ENCODE measurements at regions not wholly inside any gene's neighbourhood (a gene's known extent, or its start where the extent isn't known, plus 50 kb on each side); places are given as distances from the start of the nearest gene placed in this dataset.

DNA sequence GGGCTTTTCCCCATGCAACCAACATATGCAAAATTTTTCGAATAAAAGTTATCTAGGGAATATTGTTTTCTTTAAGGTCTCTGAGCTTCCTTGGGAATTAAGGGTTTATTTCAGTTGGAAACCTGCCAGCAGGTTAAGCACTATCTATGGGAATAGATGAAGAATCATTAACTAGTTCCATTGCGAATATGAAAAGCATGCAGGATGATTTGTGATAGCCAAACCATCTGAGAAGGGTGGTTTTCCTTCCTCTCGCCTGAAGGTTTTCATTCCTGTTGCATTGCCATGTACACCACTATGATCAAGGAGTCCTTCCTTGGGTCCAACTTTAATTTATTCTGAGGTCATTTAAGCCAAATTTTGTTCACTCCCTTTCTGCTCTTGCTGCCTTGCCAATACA lies 184.9 kb downstream of the NR2F2 start:
- peaks cover 6% of the 10 kb centered on the region for H3K9me3 Mint-ChIP-seq
- intact Hi-C loops (cut with micrococcal nuclease) = no loop called here
- DNase-seq = no peak
- H3K4me3 Mint-ChIP-seq = no peak overlapping the region
- no peaks in the 10 kb centered on the region for H3K4me1 Mint-ChIP-seq (ENCODE audit: low read depth)
- no peak overlapping the region for H3K27ac Mint-ChIP-seq
- H3K27me3 Mint-ChIP-seq (ENCODE audit: low read depth) = peaks cover 5% of the 10 kb centered on the region
- peaks cover 3% of the 10 kb centered on the region for H3K36me3 Mint-ChIP-seq (ENCODE audit: low read depth)
- CTCF ChIA-PET = no interaction called here

DNA sequence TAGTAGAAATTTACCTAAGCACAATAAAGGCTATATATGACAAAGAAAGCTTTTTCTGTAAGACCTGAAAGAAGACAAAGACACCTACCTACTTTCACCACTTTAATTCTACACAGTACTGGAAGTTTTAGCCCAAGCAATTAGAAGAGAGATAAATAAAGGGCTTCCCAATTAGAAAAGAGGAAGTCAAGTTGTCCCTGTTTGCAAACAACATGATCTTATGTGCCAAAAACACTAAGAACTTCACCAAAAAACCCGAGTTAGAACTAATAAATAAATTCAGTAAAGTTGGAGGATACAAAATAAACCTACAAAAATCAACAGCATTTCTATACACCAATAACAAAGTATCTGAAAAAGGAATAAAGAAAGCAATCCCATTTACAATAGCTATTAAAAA lies 190.9 kb downstream of the NR2F2 start:
- Mint-ChIP-seq H3K27ac (no peak overlapping the region), H3K36me3 (ENCODE audit: low read depth) (peaks cover 3% of the 10 kb centered on the region), H3K4me1 (ENCODE audit: low read depth) (no peaks in the 10 kb centered on the region), H3K9me3 (peaks cover 3% of the 10 kb centered on the region), H3K27me3 (ENCODE audit: low read depth) (peaks cover 2% of the 10 kb centered on the region), H3K4me3 (no peak overlapping the region)
- intact Hi-C loops (cut with micrococcal nuclease) = no loop called here
- DNase-seq = no peak
- CTCF ChIA-PET = no interaction called here

DNA sequence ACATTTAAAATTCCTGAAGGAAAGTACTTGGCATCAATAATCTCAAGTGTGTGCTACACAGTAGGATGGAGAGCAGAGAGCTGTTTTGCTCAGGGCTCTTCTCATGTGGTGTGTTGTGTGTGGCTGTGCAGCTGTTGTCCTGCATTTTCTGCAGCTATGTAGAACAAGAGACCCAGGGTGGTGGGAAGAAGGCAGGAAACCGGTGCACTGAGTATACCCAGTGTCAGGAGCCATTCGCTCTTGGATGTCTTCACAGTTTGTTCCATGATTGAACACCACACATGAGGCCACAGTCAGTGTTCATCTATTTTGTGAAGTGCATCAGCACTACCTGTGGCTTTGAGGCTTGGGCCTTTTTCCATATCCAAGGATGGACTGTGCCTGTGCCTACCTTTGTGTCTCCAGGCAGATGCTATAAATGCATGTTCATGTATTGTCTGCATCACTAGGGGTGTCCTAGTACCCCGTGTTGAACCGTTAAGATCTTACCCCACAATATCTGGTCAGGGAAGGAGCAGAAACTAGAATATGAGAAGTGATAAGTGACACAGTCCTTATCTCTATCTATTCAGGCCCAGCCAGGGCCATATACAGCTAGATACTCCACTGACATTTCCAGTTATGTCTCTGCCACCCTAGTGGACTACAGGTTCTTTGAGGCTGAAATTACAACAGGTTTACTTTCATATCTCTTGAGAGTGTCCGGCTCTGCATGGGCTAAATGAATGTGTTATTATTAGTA lies 194.3 kb downstream of the NR2F2 start:
- Mint-ChIP-seq H3K27me3 (ENCODE audit: low read depth) (peaks cover 4% of the 10 kb centered on the region), H3K9me3 (no peaks in the 10 kb centered on the region), H3K27ac (no peak overlapping the region), H3K36me3 (ENCODE audit: low read depth) (no peaks in the 10 kb centered on the region), H3K4me1 (ENCODE audit: low read depth) (no peaks in the 10 kb centered on the region), H3K4me3 (no peak overlapping the region)
- DNase-seq = no peak
- intact Hi-C loops (cut with micrococcal nuclease) = no loop called here
- CTCF ChIA-PET = no interaction called here

DNA sequence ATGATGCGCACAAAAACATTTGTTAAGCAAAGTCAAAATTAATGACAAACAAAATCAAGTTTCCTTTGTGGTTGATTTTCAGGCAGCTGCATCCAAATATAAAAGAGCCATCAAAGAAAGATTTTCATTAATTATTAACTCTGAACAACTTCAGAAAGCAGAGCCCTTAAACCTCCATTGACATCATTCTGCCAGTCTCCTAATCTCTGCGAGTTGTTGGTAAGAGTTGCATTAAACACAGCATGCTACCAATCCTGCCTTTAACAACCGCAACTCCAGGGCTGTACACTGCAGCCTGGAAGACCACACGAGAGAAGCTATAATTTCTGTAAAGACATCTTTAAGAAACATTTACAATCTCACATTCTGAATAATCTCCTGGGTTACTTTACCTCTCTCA lies 204.6 kb downstream of the NR2F2 start:
- no peaks in the 10 kb centered on the region for H3K36me3 Mint-ChIP-seq (ENCODE audit: low read depth)
- no peak for DNase-seq
- intact Hi-C loops (cut with micrococcal nuclease) = no loop called here
- CTCF ChIA-PET = no interaction called here
- no peak overlapping the region for H3K4me3 Mint-ChIP-seq
- peaks cover 3% of the 10 kb centered on the region for H3K27me3 Mint-ChIP-seq (ENCODE audit: low read depth)
- H3K27ac Mint-ChIP-seq = no peak overlapping the region
- no peaks in the 10 kb centered on the region for H3K4me1 Mint-ChIP-seq (ENCODE audit: low read depth)
- H3K9me3 Mint-ChIP-seq = no peaks in the 10 kb centered on the region

DNA sequence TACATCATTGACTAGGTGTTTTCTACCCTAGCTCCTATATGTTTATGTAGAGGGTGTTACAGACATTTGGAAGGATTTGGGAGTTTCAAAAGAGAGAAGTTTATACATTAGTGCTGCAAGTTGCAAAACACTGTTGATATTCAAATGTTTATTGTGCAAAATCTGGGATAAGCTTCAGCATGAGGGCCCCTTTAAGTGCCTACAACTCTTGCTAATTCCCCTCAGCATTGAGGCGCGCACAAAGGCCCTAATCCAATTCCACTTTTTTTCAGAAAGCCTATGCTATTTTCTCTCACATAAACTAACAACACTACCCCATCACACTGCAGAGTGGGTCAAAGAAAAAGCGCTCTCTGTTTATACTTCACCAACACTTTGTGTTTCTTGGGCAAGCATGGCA lies 208.0 kb downstream of the NR2F2 start:
- Mint-ChIP-seq H3K9me3 (no peaks in the 10 kb centered on the region), H3K4me3 (no peak overlapping the region), H3K36me3 (ENCODE audit: low read depth) (no peaks in the 10 kb centered on the region), H3K27me3 (ENCODE audit: low read depth) (peaks cover under 1% of the 10 kb centered on the region), H3K27ac (no peak overlapping the region), H3K4me1 (ENCODE audit: low read depth) (no peaks in the 10 kb centered on the region)
- no peak for DNase-seq
- CTCF ChIA-PET = no interaction called here
- intact Hi-C loops (cut with micrococcal nuclease) = no loop called here

DNA sequence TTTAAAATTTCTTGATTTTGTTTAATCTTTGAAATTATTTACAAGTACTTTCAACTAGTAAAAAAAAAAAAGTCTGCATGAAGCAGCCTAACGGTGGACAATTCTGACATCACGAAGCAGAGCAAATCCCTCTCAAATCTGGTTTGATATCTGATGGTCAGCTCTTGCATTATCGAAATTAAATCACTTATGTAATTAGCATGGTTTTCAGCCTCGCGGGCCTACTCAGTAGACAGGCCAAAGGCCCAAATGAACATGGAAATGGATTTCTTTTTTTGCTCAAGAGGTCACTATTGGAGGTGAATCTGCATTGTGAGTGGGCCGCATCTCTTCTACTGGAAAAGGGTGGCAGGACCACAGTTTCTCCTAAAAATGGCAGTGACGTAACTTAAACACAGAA lies 209.8 kb downstream of the NR2F2 start:
- H3K27ac Mint-ChIP-seq = no peak overlapping the region
- H3K27me3 Mint-ChIP-seq (ENCODE audit: low read depth) = no peaks in the 10 kb centered on the region
- H3K4me1 Mint-ChIP-seq (ENCODE audit: low read depth) = no peaks in the 10 kb centered on the region
- intact Hi-C loops (cut with micrococcal nuclease) = no loop called here
- DNase-seq = no peak
- no peaks in the 10 kb centered on the region for H3K9me3 Mint-ChIP-seq
- H3K36me3 Mint-ChIP-seq (ENCODE audit: low read depth) = no peaks in the 10 kb centered on the region
- CTCF ChIA-PET = no interaction called here
- H3K4me3 Mint-ChIP-seq = no peak overlapping the region

DNA sequence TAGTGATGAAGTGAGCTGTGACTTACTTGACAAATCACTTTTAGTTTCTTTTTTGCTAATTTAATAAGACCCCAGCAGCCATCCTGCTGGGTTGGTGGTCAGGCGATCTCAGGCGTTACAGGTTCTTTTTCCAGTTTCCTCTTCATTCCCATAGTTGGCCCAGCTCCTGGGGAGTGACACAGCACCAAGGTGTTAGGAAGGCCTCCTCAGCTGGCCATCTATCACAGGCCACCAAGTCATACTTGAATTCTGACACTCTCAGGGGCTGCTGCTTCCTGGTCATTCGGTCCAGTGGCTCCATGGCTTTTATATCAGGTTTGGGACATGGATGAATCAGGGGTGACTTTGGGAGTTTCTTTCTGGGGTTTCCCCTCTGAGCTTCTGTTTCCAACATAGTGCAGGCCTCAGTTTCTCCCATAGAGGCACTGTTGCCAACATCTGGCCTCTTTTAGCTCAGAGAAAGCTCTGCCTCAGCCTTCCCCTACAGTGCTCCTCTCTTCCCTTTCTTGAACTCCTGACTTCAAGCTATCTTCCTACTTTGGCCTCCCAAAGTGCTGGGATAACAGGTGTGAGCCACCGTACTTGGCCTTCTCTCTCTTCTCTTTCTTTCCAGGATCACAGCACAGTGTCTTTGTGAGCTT lies 211.8 kb downstream of the NR2F2 start:
- no peak for DNase-seq
- no peaks in the 10 kb centered on the region for H3K36me3 Mint-ChIP-seq (ENCODE audit: low read depth)
- no peaks in the 10 kb centered on the region for H3K4me1 Mint-ChIP-seq (ENCODE audit: low read depth)
- H3K27me3 Mint-ChIP-seq (ENCODE audit: low read depth) = no peaks in the 10 kb centered on the region
- no peak overlapping the region for H3K27ac Mint-ChIP-seq
- no peaks in the 10 kb centered on the region for H3K9me3 Mint-ChIP-seq
- no peak overlapping the region for H3K4me3 Mint-ChIP-seq
- CTCF ChIA-PET = no interaction called here
- intact Hi-C loops (cut with micrococcal nuclease) = no loop called here

DNA sequence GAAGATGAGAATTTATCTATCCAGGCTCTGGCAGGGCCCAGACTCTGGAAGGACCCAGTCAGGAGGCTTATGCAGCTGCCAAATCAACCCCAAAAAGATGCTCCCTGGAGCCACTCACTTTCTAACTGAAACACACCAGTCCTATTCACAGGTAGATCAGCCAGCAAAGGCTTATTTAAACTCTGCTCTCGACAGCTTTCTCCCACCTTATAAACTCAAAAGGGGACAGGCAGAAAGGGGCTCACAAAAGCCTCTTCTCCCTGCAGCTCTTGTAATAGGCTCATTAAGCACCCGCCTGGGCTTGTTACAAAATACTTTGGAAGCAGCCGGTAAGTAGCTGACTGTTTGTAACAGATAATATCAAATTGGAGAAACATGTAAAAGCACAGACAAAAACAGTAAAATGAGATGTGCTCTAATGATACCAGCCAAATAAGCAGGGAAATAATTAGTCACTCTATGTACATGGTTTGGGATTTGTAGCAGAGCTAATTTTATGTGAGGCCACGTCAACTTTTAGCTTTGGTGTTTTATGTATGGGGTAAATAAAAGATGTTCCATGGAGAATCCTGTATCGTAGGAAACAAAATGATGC lies 213.8 kb downstream of the NR2F2 start:
- Mint-ChIP-seq H3K4me3 (no peak overlapping the region), H3K27me3 (ENCODE audit: low read depth) (no peaks in the 10 kb centered on the region), H3K4me1 (ENCODE audit: low read depth) (no peaks in the 10 kb centered on the region), H3K36me3 (ENCODE audit: low read depth) (no peaks in the 10 kb centered on the region), H3K9me3 (no peaks in the 10 kb centered on the region), H3K27ac (no peak overlapping the region)
- CTCF ChIA-PET = no interaction called here
- no peak for DNase-seq
- intact Hi-C loops (cut with micrococcal nuclease) = no loop called here

DNA sequence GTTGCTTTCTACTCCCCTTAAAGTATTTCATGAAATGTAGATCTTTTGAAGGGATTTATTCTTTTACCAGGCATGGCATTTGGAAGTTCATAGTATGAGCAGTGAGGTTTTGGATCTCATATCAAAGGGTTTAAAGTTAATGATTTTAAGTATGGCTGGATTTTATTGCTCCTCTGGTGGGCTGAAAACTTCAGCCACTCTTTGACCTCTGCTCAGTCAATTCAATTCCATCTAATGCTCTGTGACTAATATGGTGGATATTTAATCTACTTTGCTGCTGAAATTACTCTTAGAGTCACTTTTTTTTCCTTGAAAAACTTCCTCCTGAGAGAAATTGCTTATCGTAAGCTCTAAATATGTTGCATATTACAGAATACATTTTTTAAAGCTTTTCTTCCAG lies 218.6 kb downstream of the NR2F2 start:
- Mint-ChIP-seq H3K27ac (no peak overlapping the region), H3K9me3 (no peaks in the 10 kb centered on the region), H3K27me3 (ENCODE audit: low read depth) (no peaks in the 10 kb centered on the region), H3K36me3 (ENCODE audit: low read depth) (no peaks in the 10 kb centered on the region), H3K4me1 (ENCODE audit: low read depth) (no peaks in the 10 kb centered on the region), H3K4me3 (no peak overlapping the region)
- intact Hi-C loops (cut with micrococcal nuclease) = no loop called here
- CTCF ChIA-PET = no interaction called here
- DNase-seq = no peak

DNA sequence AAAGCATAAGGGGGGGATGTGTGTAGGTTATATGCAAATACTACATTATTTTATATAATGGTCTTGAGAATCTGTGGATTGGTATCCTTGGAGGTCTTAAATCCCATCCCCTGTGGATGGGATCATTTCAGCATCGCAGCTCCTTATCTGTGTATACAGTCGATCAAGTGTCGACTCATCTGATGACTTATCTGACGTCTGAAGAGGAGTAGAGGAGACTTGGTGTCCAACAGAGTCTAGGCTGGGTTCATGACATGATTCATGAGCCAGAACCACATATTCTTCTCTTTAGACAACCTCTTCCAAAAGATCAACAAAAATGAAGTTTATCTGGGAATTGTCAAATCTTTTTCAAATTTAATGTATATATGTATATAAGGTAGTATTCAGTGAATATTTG lies 220.7 kb downstream of the NR2F2 start:
- Mint-ChIP-seq H3K27ac (no peak overlapping the region), H3K4me1 (ENCODE audit: low read depth) (no peaks in the 10 kb centered on the region), H3K4me3 (no peak overlapping the region), H3K9me3 (no peaks in the 10 kb centered on the region), H3K27me3 (ENCODE audit: low read depth) (no peaks in the 10 kb centered on the region), H3K36me3 (ENCODE audit: low read depth) (no peaks in the 10 kb centered on the region)
- intact Hi-C loops (cut with micrococcal nuclease) = no loop called here
- no peak for DNase-seq
- CTCF ChIA-PET = no interaction called here

DNA sequence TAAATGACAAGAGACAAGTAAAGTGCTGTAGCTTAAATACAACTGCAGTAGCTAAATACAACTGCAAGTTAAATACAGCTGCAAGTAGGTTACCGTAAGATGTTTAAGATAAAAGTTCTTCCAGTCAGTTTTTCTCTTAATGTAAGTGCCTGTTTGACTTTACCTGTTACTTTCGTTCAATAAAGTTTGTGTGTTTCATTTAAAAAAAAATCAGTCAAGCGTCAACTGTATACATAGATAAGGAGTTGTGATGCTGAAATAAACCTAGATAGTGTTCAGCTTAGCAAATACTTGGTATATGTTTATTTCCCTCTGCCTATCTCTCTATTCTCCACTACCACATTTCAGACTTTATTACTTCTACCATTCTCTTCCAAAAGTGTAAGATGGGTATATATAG lies 221.2 kb downstream of the NR2F2 start:
- Mint-ChIP-seq H3K36me3 (ENCODE audit: low read depth) (no peaks in the 10 kb centered on the region), H3K27me3 (ENCODE audit: low read depth) (no peaks in the 10 kb centered on the region), H3K27ac (no peak overlapping the region), H3K4me3 (no peak overlapping the region), H3K9me3 (no peaks in the 10 kb centered on the region), H3K4me1 (ENCODE audit: low read depth) (no peaks in the 10 kb centered on the region)
- no peak for DNase-seq
- intact Hi-C loops (cut with micrococcal nuclease) = no loop called here
- CTCF ChIA-PET = no interaction called here

DNA sequence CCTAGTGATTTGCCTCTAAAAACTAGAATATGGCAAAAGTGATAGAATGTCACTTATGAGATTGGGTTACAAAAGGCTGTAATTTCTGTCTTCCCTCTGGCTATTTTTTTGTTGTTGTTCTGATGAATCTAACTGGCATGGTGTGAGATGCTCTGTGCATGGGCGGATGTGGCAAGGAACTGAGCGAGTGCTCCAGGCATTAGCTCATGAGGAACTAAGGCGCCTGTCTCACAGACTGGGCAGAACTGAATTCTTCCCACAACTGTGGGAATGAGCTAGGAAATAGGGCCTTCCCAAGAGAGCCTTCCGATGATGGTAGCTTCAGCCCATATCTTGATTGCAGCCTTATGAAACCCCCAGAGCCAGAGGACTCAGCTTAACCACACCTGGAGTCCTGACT lies 222.5 kb downstream of the NR2F2 start:
- H3K9me3 Mint-ChIP-seq = no peaks in the 10 kb centered on the region
- no peak for DNase-seq
- no peaks in the 10 kb centered on the region for H3K4me1 Mint-ChIP-seq (ENCODE audit: low read depth)
- intact Hi-C loops (cut with micrococcal nuclease) = no loop called here
- H3K27me3 Mint-ChIP-seq (ENCODE audit: low read depth) = no peaks in the 10 kb centered on the region
- no peak overlapping the region for H3K27ac Mint-ChIP-seq
- H3K4me3 Mint-ChIP-seq = no peak overlapping the region
- CTCF ChIA-PET = no interaction called here
- no peaks in the 10 kb centered on the region for H3K36me3 Mint-ChIP-seq (ENCODE audit: low read depth)

DNA sequence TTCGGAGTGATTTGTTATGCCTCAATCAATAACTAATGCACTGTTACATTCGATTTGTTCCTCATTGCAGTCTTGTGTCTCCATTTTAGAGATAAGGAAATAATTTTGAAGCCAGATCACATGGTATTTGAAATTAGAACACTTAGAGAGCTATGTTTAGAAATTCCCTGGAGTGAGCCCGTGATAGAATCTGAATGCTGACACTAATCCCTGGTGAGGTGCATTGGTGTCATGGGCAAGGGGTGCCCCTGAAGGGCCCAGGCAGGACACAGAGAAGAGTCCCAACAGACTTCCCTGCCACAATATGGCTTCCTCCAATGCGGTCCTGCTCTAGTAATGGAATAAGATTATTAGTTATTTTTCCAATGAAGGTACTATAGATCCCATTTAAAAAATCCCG lies 223.0 kb downstream of the NR2F2 start:
- Mint-ChIP-seq H3K4me3 (no peak overlapping the region), H3K27ac (no peak overlapping the region), H3K27me3 (ENCODE audit: low read depth) (no peaks in the 10 kb centered on the region), H3K36me3 (ENCODE audit: low read depth) (no peaks in the 10 kb centered on the region), H3K9me3 (no peaks in the 10 kb centered on the region), H3K4me1 (ENCODE audit: low read depth) (no peaks in the 10 kb centered on the region)
- intact Hi-C loops (cut with micrococcal nuclease) = no loop called here
- DNase-seq = no peak
- CTCF ChIA-PET = no interaction called here

Data from activated naive CD4-positive, alpha-beta T cell treated with anti-CD3 and anti-CD28 coated beads for 36 hours (primary cell).